ENCODE measurements at regions not wholly inside any gene's neighbourhood (a gene's known extent, or its start where the extent isn't known, plus 50 kb on each side); places are given as distances from the start of the nearest gene placed in this dataset.

GRCh38 chr5:8188874-8189565, 320.1 kb downstream of the MTRR start (continued):
- TF ChIP-seq KDM1A (IDR thresholded peaks at IDR 0.05; ENCODE audit: borderline replicate concordance, low read length) (no peak), TCF12 (IDR thresholded peaks at IDR 0.05; ENCODE audit: low read depth, low read length) (no peak)

All from H1 (cell line).